ENCODE measurements at regions not wholly inside any gene's neighbourhood (a gene's known extent, or its start where the extent isn't known, plus 50 kb on each side); places are given as distances from the start of the nearest gene placed in this dataset.

- no peak overlapping the region for H4K5ac ChIP-seq (ENCODE audit: low read depth, low read length)
- H2BK5ac ChIP-seq (ENCODE audit: low read depth, low read length, poor library complexity, severe bottlenecking), result no peak overlapping the region
- H3K4me1 ChIP-seq (ENCODE audit: control insufficient read depth, insufficient read depth, low read length), result no peaks in the 10 kb centered on the region
- no peak overlapping the region for H2BK20ac ChIP-seq (ENCODE audit: low read depth, low read length)
- no peak overlapping the region for H2AFZ ChIP-seq (replicated peaks; ENCODE audit: low read length, poor library complexity)
- TF ChIP-seq CHD1 (IDR thresholded peaks at IDR 0.05; ENCODE audit: low read depth, low read length) (no peak), SMC3 (IDR thresholded peaks at IDR 0.05; ENCODE audit: low read depth, low read length) (no peak), MXI1 (IDR thresholded peaks at IDR 0.05; ENCODE audit: borderline replicate concordance, low read depth, low read length) (no peak)
- no peak overlapping the region for H3K9ac ChIP-seq (ENCODE audit: low read depth, low read length)
- no peaks in the 10 kb centered on the region for H4K20me1 ChIP-seq (ENCODE audit: insufficient read depth, low read length)
- ChIA-PET POLR2A (ENCODE audit: unreplicated experiment) (no interaction called here), CTCF (no interaction called here)
- dilution Hi-C loops (cut with HindIII; ENCODE audit: low sequenced_read_pairs, unreplicated experiment), result no loop called here
- whole genome bisulfite sequencing, 2 experiments (ENCODE audit: extremely low coverage in 2 of 2, insufficient read length in 1 of 2), result no CpG with 5 or more reads among the region's 2 CpGs
- H2AK9ac ChIP-seq (replicated peaks; ENCODE audit: low read depth, low read length, poor library complexity), result no peak overlapping the region
- no peak overlapping the region for H3K14ac ChIP-seq (replicated peaks; ENCODE audit: low read depth, low read length)
- no TSS peak for BruUV-seq (replicated peaks)
- no peak overlapping the region for H4K8ac ChIP-seq (ENCODE audit: low read depth in 2 of 2, low read length in 2 of 2)
- intact Hi-C loops (cut with micrococcal nuclease), result no loop called here
- peaks cover 17% of the 10 kb centered on the region for H3K9me3 ChIP-seq (ENCODE audit: control insufficient read depth, insufficient read depth, low read length)
- no peaks in the 10 kb centered on the region for H3K9me1 ChIP-seq (ENCODE audit: insufficient read depth, low read length)
- no peaks in the 10 kb centered on the region for H3K36me3 ChIP-seq (ENCODE audit: control insufficient read depth, insufficient read depth, low read length)
- no peak overlapping the region for H3K27ac ChIP-seq (ENCODE audit: insufficient read depth, low read length)
- H3K27me3 ChIP-seq (ENCODE audit: control insufficient read depth, insufficient read depth, low read length), result no peaks in the 10 kb centered on the region
- H4K91ac ChIP-seq (ENCODE audit: insufficient read depth, low read depth, low read length), result no peak overlapping the region
- no peak overlapping the region for H2AK5ac ChIP-seq (ENCODE audit: low read depth, low read length)
- no peak overlapping the region for H3K4me2 ChIP-seq (ENCODE audit: low read depth, low read length)
- in situ Hi-C loops (cut with MboI; ENCODE audit: low sequenced_read_pairs), result no loop called here
- H3K56ac ChIP-seq (ENCODE audit: extremely low read depth, insufficient read depth, low read length), result no peak overlapping the region
- H2BK15ac ChIP-seq (ENCODE audit: low read depth, low read length), result no peak overlapping the region
- no peak overlapping the region for H3K4ac ChIP-seq (ENCODE audit: low read depth, low read length)
- H3K18ac ChIP-seq (ENCODE audit: low read depth, low read length), result no peak overlapping the region
- DNase-seq (no peak), ATAC-seq (ENCODE audit: low read depth) (no peak)
- no peak overlapping the region for H2BK120ac ChIP-seq (ENCODE audit: low read depth, low read length)
- H3K4me3 ChIP-seq (ENCODE audit: insufficient read depth, low read depth, low read length), result no peak overlapping the region
- no peak overlapping the region for H3K23ac ChIP-seq (ENCODE audit: low read depth, low read length)
- no peaks in the 10 kb centered on the region for H3K79me1 ChIP-seq (ENCODE audit: low read depth in 1 of 2, low read length in 2 of 2)
Measured at GRCh38 chr7:9781710-9782109, 1192.0 kb upstream of the PHF14 start.

Measured in IMR-90 (cell line).